Activated B cell treated with CpG ODN at 0.5 μM for 24 hours (primary cell): ENCODE measurements at regions not wholly inside any gene's neighbourhood (a gene's known extent, or its start where the extent isn't known, plus 50 kb on each side); places are given as distances from the start of the nearest gene placed in this dataset.

Source experiments
- ATAC-seq: fragments of 200-7000 bp; cut with Tn5 transposase; one replicate; pipeline ENCODE4 v1.10.0; 2021; ENCODE audit warnings: low read depth, mild to moderate bottlenecking, moderate library complexity
- CTCF ChIA-PET: fragments of 350-600 bp; sonication (Branson Sonifier 250); formaldehyde crosslinking; loops from one replicate; lab custom pipeline; 2021; ENCODE audit warnings: antibody characterized with exemption; lab: Charles Lee
- POLR2A ChIA-PET: fragments of 350-600 bp; sonication (Branson Sonifier 250); formaldehyde crosslinking; loops from one replicate; lab custom pipeline; 2021; ENCODE audit warnings: antibody characterized with exemption; lab: Charles Lee
- DNase-seq: peaks from one replicate; pipeline ENCODE4 v3.0.0; 2022
- H3K27ac Mint-ChIP-seq: one replicate; pipeline ENCODE4 v1.8.0; 2020; ENCODE audit warnings: mixed read lengths
- H3K27me3 Mint-ChIP-seq: one replicate; pipeline ENCODE4 v1.8.0; 2021; ENCODE audit warnings: mixed read lengths
- H3K36me3 Mint-ChIP-seq: one replicate; pipeline ENCODE4 v1.8.0; 2021; ENCODE audit warnings: low read depth, mixed read lengths
- H3K4me1 Mint-ChIP-seq: one replicate; pipeline ENCODE4 v1.8.0; 2021; ENCODE audit warnings: mixed read lengths
- H3K4me3 Mint-ChIP-seq: one replicate; pipeline ENCODE4 v1.8.0; 2020; ENCODE audit warnings: mild to moderate bottlenecking, mixed read lengths
- H3K9me3 Mint-ChIP-seq: one replicate; pipeline ENCODE4 v1.8.0; 2020; ENCODE audit warnings: mixed read lengths
- intact Hi-C: fragments of 100-400 bp; cut with micrococcal nuclease; formaldehyde crosslinking; loops from one replicate; pipeline ENCODE4 v1.15.1; 2024
- TF ChIP-seq, protein P1 (sequence below): fragments of 200-600 bp; IDR thresholded peaks from one replicate; pipeline ENCODE4 v1.8.0; 2022; ENCODE audit warnings: antibody characterized with exemption, mild to moderate bottlenecking

DNA sequence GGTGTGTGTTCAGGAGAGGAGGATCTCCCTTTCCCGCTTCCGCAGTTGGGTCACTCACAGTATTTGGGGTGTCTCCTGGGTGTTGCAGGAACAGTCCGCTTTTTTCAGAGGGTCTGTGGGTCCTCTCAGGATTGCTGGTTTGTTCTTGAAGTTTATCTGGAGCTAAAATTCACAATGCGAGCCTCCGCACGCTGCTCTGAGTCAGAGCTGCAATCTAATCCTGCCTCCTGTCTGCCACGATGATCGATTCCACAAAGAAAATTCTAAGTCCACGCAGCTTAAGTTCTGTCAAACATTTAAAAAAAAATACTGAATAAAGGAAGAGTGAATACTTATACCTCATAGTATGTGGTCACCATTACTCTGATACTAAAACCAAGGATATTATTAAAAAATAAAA lies 76.5 kb downstream of the RAD51AP2 start:
- no peak overlapping the region for H3K27ac Mint-ChIP-seq
- peaks cover 12% of the 10 kb centered on the region for H3K27me3 Mint-ChIP-seq
- ChIA-PET POLR2A (no interaction called here), CTCF (no interaction called here)
- DNase-seq (no peak), ATAC-seq (no peak)
- intact Hi-C loops, result no loop called here
- no peak overlapping the region for H3K4me3 Mint-ChIP-seq
- H3K4me1 Mint-ChIP-seq, result no peaks in the 10 kb centered on the region
- no peaks in the 10 kb centered on the region for H3K36me3 Mint-ChIP-seq
- TF ChIP-seq, protein P1, sequence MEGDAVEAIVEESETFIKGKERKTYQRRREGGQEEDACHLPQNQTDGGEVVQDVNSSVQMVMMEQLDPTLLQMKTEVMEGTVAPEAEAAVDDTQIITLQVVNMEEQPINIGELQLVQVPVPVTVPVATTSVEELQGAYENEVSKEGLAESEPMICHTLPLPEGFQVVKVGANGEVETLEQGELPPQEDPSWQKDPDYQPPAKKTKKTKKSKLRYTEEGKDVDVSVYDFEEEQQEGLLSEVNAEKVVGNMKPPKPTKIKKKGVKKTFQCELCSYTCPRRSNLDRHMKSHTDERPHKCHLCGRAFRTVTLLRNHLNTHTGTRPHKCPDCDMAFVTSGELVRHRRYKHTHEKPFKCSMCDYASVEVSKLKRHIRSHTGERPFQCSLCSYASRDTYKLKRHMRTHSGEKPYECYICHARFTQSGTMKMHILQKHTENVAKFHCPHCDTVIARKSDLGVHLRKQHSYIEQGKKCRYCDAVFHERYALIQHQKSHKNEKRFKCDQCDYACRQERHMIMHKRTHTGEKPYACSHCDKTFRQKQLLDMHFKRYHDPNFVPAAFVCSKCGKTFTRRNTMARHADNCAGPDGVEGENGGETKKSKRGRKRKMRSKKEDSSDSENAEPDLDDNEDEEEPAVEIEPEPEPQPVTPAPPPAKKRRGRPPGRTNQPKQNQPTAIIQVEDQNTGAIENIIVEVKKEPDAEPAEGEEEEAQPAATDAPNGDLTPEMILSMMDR, result no peak
- no peaks in the 10 kb centered on the region for H3K9me3 Mint-ChIP-seq

GRCh38 chr2:17441055-17441771 lies 77.0 kb downstream of the RAD51AP2 start:
- POLR2A ChIA-PET, result no interaction called here
- no peak overlapping the region for H3K4me3 Mint-ChIP-seq
- ATAC-seq (no peak), DNase-seq (no peak)
- TF ChIP-seq, protein P1, result no peak
- no peaks in the 10 kb centered on the region for H3K4me1 Mint-ChIP-seq
- intact Hi-C loops, result no loop called here
- CTCF ChIA-PET, result no interaction called here
- H3K36me3 Mint-ChIP-seq, result no peaks in the 10 kb centered on the region
- H3K27ac Mint-ChIP-seq, result no peak overlapping the region
- H3K27me3 Mint-ChIP-seq, result peaks cover 12% of the 10 kb centered on the region
- H3K9me3 Mint-ChIP-seq, result no peaks in the 10 kb centered on the region

GRCh38 chr2:17430326-17430725 lies 87.9 kb downstream of the RAD51AP2 start:
- Mint-ChIP-seq H3K4me3 (no peak overlapping the region), H3K27me3 (peaks cover 2% of the 10 kb centered on the region), H3K4me1 (no peaks in the 10 kb centered on the region), H3K27ac (no peak overlapping the region), H3K9me3 (no peaks in the 10 kb centered on the region), H3K36me3 (no peaks in the 10 kb centered on the region)
- TF ChIP-seq, protein P1, result no peak
- intact Hi-C loops, result no loop called here
- ChIA-PET CTCF (no interaction called here), POLR2A (no interaction called here)
- ATAC-seq, result no peak
- no peak for DNase-seq

DNA sequence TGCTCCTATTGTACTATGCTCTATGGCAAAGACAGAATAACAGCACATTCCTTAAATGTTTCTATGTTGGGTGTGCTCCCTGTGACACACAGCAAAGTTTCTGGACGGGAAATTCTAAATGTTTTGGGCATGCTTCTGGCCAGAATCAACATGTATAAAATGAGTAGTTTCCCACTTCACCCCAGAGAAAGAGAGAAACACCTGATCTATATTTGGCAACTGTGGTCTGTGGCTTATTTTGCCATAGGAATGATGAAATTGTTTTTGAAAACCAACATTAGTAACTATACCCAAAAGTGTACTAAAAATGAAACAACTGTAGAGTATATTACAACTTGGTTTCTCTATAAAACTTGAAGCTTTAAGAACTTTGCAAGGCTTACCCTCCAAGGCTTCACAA lies 89.1 kb downstream of the RAD51AP2 start:
- POLR2A ChIA-PET, result no interaction called here
- no peak overlapping the region for H3K27ac Mint-ChIP-seq
- H3K4me3 Mint-ChIP-seq, result no peak overlapping the region
- peaks cover 2% of the 10 kb centered on the region for H3K27me3 Mint-ChIP-seq
- H3K36me3 Mint-ChIP-seq, result no peaks in the 10 kb centered on the region
- DNase-seq (no peak), ATAC-seq (no peak)
- no peaks in the 10 kb centered on the region for H3K9me3 Mint-ChIP-seq
- intact Hi-C loops, result no loop called here
- H3K4me1 Mint-ChIP-seq, result no peaks in the 10 kb centered on the region
- CTCF ChIA-PET, result no interaction called here
- TF ChIP-seq, protein P1, result no peak

DNA sequence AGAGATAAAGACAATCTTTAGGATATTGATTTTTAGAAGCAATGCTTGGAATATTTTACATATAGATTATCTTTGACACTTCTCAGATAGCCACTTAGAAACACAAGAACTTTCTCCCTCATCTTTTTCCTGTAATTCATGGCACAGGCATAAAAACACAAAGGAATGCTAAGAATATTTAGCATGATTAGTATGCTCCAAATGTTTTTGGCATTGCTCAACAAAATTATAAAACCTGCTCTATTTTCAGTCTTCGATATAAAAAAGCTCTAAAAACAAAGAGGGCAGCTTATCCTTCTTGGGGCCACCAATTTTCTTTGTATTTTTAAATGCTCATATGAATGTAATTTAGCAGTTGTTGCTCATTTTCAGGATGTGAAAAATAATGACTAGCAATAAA lies 90.8 kb downstream of the RAD51AP2 start:
- no peaks in the 10 kb centered on the region for H3K9me3 Mint-ChIP-seq
- H3K4me3 Mint-ChIP-seq, result no peak overlapping the region
- H3K36me3 Mint-ChIP-seq, result no peaks in the 10 kb centered on the region
- ATAC-seq (no peak), DNase-seq (no peak)
- intact Hi-C loops, result no loop called here
- H3K27me3 Mint-ChIP-seq, result peaks cover 2% of the 10 kb centered on the region
- TF ChIP-seq, protein P1, result no peak
- ChIA-PET CTCF (no interaction called here), POLR2A (no interaction called here)
- no peak overlapping the region for H3K27ac Mint-ChIP-seq
- no peaks in the 10 kb centered on the region for H3K4me1 Mint-ChIP-seq
